Natural killer cell treated with Interleukin-12 subunit alpha and Interleukin-12 subunit beta and Interleukin-15 and Interleukin-18, amount 100 ng/mL, for 72 hours (primary cell): ENCODE measurements at regions not wholly inside any gene's neighbourhood (a gene's known extent, or its start where the extent isn't known, plus 50 kb on each side); places are given as distances from the start of the nearest gene placed in this dataset.

Experiments used
- ATAC-seq, 2 donors: fragments of 150-1000 bp; cut with Tn5 transposase in 1 of 2; sonication (Bioruptor Pico), chemical (Tn5 transposase) in 1 of 2; 2 replicates each; pipeline ENCODE4 v1.10.0; 2021
- DNase-seq: peaks from one replicate; pipeline ENCODE4 v3.0.0; 2022; ENCODE audit warnings: low spot score
- H3K27ac Mint-ChIP-seq, 2 donors: 1 replicate in 1 of 2; 2 replicates in 1 of 2; pipeline ENCODE4 v1.8.0; 2022; ENCODE audit warnings: mixed read lengths in 2 of 2, mild to moderate bottlenecking in 1 of 2, moderate library complexity in 1 of 2
- H3K27me3 Mint-ChIP-seq, 2 donors: 1 replicate in 1 of 2; 2 replicates in 1 of 2; pipeline ENCODE4 v1.8.0; 2022; ENCODE audit warnings: mixed read lengths in 2 of 2
- H3K36me3 Mint-ChIP-seq: one replicate; pipeline ENCODE4 v1.8.0; 2022; ENCODE audit warnings: mixed read lengths
- H3K4me1 Mint-ChIP-seq, 2 donors: 1 replicate in 1 of 2; 2 replicates in 1 of 2; pipeline ENCODE4 v1.8.0; 2022; ENCODE audit warnings: low read depth in 2 of 2, mixed read lengths in 2 of 2, mild to moderate bottlenecking in 1 of 2
- H3K4me3 Mint-ChIP-seq: one replicate; pipeline ENCODE4 v1.8.0; 2022; ENCODE audit warnings: mixed read lengths
- H3K9me3 Mint-ChIP-seq: 2 replicates; pipeline ENCODE4 v1.8.0; 2022; ENCODE audit warnings: mixed read lengths

DNA sequence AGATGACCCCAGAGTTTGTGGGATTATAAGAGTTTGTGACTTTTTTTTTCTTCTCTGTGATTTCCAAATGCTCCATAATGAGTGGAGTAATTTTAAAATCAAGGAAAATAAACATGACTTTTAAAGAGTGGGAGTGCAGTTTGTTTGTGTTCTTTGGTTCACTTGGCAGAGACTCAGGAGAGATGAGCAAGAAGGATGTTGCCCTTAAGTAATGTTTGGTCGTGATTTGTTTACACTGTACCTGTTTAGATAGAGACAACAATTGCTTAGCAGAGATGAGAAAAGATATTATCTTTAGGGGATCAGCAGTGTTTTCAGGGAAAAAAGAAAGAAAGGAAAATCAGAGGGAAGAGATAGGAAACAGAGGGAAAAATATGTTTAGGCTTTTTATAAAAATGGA, 170.8 kb downstream of the ADSS2 start:
- ATAC-seq = no peak
- DNase-seq = no peak
- Mint-ChIP-seq H3K27ac (no peak overlapping the region), H3K4me3 (no peak overlapping the region), H3K4me1 (peaks cover 0 to 10% of the 10 kb centered on the region in 2 donors), H3K9me3 (no peaks in the 10 kb centered on the region), H3K27me3 (peaks cover 0 to 2% of the 10 kb centered on the region in 2 donors), H3K36me3 (no peaks in the 10 kb centered on the region)

DNA sequence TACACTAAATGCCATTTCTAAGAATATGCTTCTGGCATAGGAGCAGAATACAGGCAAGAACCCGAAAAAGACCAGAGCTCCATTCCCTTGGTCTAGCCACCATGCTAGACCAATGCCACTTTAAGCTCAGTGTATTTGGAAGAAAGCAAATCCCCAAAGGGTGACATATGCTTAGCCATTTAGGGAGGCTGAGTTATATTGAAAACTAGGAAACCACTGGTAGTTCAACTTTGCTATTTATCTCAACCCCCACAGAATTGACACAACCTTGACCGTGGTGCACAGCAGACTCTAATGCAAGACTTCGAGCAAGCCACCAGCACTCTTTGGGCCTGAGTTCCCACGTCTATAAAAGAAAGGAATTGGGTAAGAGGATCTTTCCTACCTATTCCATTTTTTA, 167.9 kb downstream of the ADSS2 start:
- ATAC-seq = no peak
- peaks cover 0 to 4% of the 10 kb centered on the region in 2 donors for H3K4me1 Mint-ChIP-seq
- peaks cover 3% of the 10 kb centered on the region for H3K36me3 Mint-ChIP-seq
- no peak overlapping the region for H3K4me3 Mint-ChIP-seq
- no peak for DNase-seq
- H3K27me3 Mint-ChIP-seq = no peaks in the 10 kb centered on the region
- no peak overlapping the region for H3K27ac Mint-ChIP-seq
- no peaks in the 10 kb centered on the region for H3K9me3 Mint-ChIP-seq

DNA sequence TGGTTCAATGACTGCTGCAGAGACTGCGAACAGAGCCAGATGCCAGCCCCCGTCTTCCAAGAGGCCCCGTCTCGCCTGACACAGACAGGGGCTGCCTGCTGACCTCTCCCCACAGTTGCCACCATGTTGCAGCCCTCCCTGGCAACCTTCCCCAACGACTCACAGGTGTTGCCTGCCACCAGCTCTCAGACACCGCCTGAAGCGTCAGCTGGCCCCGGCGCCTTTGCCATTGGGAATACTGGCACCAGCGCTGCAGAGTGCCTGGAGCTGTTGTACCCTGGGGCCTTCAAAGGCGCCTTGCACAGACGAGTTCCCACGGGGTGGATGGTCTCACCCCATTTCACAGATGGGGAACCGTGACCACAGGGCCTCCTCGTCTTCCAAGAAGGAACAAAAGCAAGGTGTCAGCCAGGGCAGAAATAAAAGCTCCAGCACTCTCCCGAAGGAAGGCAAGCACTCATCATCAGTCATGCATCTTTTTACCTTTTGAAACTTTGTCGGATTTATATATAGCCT, 167.0 kb downstream of the ADSS2 start:
- H3K27me3 Mint-ChIP-seq = no peaks in the 10 kb centered on the region
- DNase-seq (no peak), ATAC-seq (no peak)
- no peak overlapping the region for H3K4me3 Mint-ChIP-seq
- no peak overlapping the region for H3K27ac Mint-ChIP-seq
- H3K4me1 Mint-ChIP-seq = peaks cover 0 to 8% of the 10 kb centered on the region in 2 donors
- peaks cover 4% of the 10 kb centered on the region for H3K36me3 Mint-ChIP-seq
- H3K9me3 Mint-ChIP-seq = no peaks in the 10 kb centered on the region

GRCh38 chr1:244286341-244286740, 165.4 kb downstream of the ADSS2 start:
- Mint-ChIP-seq H3K4me1 (peaks cover 4 to 12% of the 10 kb centered on the region in 2 donors), H3K36me3 (peaks cover 4% of the 10 kb centered on the region), H3K4me3 (no peak overlapping the region), H3K27ac (no peak overlapping the region), H3K9me3 (no peaks in the 10 kb centered on the region), H3K27me3 (no peaks in the 10 kb centered on the region)
- ATAC-seq (no peak), DNase-seq (no peak)

DNA sequence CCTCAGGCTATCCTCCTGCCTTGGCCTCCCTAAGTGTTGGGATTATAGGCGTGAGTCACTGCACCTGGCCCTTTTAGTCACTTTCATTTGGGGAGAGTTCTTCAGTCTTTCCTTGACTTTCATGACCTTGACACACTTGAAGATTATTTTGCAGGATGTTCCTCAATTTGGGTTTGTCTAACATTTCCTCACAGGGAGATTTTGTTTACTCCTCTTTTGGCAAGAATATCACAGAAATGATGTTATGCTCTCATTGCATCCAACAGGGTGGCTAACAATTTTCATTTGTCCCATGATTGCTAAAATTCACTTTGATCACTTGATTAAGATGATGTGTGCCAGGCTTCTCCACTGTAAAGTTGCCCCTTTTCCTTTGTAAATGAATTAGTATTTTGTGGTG, 164.0 kb downstream of the ADSS2 start:
- DNase-seq (no peak), ATAC-seq (no peak)
- peaks cover 4% of the 10 kb centered on the region for H3K36me3 Mint-ChIP-seq
- H3K27ac Mint-ChIP-seq = no peak overlapping the region
- no peak overlapping the region for H3K4me3 Mint-ChIP-seq
- H3K27me3 Mint-ChIP-seq = no peaks in the 10 kb centered on the region
- no peaks in the 10 kb centered on the region for H3K9me3 Mint-ChIP-seq
- H3K4me1 Mint-ChIP-seq = peaks cover 6 to 25% of the 10 kb centered on the region in 2 donors

GRCh38 chr1:244288663-244289062, 163.0 kb downstream of the ADSS2 start:
- H3K9me3 Mint-ChIP-seq = no peaks in the 10 kb centered on the region
- no peak overlapping the region for H3K27ac Mint-ChIP-seq
- H3K4me3 Mint-ChIP-seq = no peak overlapping the region
- no peaks in the 10 kb centered on the region for H3K27me3 Mint-ChIP-seq
- peaks cover 4% of the 10 kb centered on the region for H3K36me3 Mint-ChIP-seq
- ATAC-seq (no peak), DNase-seq (no peak)
- peaks cover 6 to 25% of the 10 kb centered on the region in 2 donors for H3K4me1 Mint-ChIP-seq

- Mint-ChIP-seq H3K27ac (no peak overlapping the region), H3K27me3 (no peaks in the 10 kb centered on the region), H3K4me3 (no peak overlapping the region), H3K9me3 (no peaks in the 10 kb centered on the region), H3K36me3 (peaks cover 4% of the 10 kb centered on the region), H3K4me1 (peaks cover 6 to 30% of the 10 kb centered on the region in 2 donors)
- DNase-seq (no peak), ATAC-seq (no peak)
Measured at GRCh38 chr1:244289991-244290785, 161.5 kb downstream of the ADSS2 start.

DNA sequence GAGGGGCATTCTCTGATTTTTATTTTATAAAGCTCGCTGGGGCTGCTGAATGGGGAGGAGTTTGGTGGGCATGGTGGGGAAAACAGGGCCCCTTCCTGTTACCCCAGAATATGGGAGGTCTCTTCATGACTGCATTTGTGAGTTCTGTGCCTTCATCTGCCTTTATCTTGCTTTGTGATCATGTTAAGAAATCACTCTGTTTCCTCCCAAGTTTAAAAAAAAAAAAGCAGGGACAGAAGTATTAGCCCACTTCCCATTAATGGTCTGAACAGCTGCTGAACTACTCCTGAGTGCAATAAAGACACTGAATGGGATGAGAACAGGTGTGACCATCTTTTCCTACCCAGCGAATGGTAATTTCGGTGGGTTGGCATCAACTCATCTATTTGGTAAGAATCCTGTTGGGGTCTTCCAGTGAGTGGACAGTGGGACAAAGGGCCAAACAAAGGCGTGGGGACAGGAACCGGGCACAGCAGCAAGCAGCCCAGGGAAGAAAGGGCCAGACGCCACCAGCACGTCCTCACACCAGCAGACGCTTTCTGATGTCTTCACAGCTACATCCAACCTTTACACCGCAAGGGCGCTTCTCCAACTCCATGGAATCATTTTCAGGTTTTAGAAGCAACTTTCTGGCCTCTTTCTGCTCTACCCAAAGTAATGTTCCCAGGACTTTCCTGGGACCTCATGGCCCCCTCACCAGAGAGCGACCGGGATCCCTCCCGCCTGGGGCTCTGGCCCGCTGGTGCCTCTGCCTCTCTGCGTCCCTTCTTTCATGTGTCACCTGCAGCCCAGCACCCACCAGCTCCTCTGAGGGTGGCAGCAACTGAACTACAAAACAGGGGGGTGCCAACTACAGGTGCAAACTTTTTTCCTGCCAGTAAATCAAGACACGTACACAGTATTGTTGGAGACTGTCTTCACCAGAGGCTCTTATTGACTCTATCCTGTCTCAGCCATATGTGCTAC, 160.2 kb downstream of the ADSS2 start:
- Mint-ChIP-seq H3K4me3 (no peak overlapping the region), H3K4me1 (peaks cover 6 to 34% of the 10 kb centered on the region in 2 donors), H3K36me3 (peaks cover 4% of the 10 kb centered on the region), H3K27me3 (no peaks in the 10 kb centered on the region), H3K9me3 (no peaks in the 10 kb centered on the region), H3K27ac (no peak overlapping the region)
- DNase-seq (no peak), ATAC-seq (peak in 1 of 2 donors; percentile 24)

DNA sequence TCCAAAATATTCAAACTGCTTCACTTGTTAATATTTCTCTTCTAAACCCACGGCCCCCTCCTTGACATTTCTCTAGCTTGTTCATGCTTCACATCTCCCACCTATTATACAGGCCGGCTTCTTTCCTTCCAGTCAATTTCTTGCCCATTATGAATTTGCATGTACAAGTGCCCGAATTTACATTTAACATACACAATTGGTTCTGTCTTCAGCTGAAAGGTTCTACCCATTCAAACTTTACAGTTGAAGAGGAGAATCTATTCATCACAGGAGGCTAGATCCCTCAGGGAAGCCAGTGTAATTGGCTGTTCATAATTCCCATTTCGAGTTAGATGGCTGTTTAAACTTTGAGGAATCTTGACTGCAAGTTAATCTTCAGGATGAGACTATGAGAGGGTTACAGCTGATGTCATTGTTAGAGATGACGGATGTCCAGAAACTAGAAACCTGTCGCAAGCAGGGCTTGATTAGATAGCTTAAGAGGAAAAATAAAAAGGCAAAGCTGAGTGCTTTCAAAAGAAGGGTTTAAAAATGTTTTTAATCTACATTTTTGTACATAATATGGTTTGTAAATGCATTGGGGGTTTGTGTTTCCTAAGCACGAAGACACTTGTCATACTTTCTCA, 157.0 kb downstream of the ADSS2 start:
- no peak for DNase-seq
- peaks cover 21 to 50% of the 10 kb centered on the region in 2 donors for H3K4me1 Mint-ChIP-seq
- H3K9me3 Mint-ChIP-seq = no peaks in the 10 kb centered on the region
- H3K4me3 Mint-ChIP-seq = no peak overlapping the region
- no peaks in the 10 kb centered on the region for H3K36me3 Mint-ChIP-seq
- H3K27me3 Mint-ChIP-seq = no peaks in the 10 kb centered on the region
- no peak for ATAC-seq
- H3K27ac Mint-ChIP-seq = peak overlapping the region in 1 of 2 donors; percentile 9

DNA sequence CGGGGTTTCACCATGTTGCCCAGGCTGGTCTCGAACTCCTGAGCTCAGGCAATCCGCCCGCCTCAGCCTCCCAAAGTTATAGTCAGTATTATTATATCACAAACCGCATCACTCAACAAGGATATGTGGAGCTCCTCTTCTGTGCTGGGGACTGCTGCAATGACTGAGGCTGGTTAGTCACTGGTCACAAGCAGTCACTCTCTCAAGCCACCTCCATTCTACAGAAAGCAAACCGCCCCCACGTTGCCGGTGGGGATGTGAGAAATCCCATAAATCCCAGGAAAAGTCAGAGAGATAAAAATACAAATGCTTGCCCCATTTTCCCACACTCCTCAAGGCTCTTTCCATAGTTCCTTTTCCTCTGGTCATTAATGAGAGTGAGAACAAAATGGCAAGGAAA, 155.7 kb downstream of the ADSS2 start:
- peak overlapping the region in 1 of 2 donors; percentile 20 for H3K27ac Mint-ChIP-seq
- ATAC-seq = no peak
- no peaks in the 10 kb centered on the region for H3K27me3 Mint-ChIP-seq
- DNase-seq = no peak
- H3K36me3 Mint-ChIP-seq = no peaks in the 10 kb centered on the region
- no peak overlapping the region for H3K4me3 Mint-ChIP-seq
- peaks cover 18 to 50% of the 10 kb centered on the region in 2 donors for H3K4me1 Mint-ChIP-seq
- H3K9me3 Mint-ChIP-seq = no peaks in the 10 kb centered on the region

GRCh38 chr1:244296447-244296846, 155.3 kb downstream of the ADSS2 start:
- Mint-ChIP-seq H3K4me3 (no peak overlapping the region), H3K4me1 (peaks cover 18 to 45% of the 10 kb centered on the region in 2 donors), H3K9me3 (no peaks in the 10 kb centered on the region), H3K27me3 (no peaks in the 10 kb centered on the region), H3K27ac (peak overlapping the region in 1 of 2 donors; percentile 20), H3K36me3 (no peaks in the 10 kb centered on the region)
- DNase-seq (no peak), ATAC-seq (no peak)

DNA sequence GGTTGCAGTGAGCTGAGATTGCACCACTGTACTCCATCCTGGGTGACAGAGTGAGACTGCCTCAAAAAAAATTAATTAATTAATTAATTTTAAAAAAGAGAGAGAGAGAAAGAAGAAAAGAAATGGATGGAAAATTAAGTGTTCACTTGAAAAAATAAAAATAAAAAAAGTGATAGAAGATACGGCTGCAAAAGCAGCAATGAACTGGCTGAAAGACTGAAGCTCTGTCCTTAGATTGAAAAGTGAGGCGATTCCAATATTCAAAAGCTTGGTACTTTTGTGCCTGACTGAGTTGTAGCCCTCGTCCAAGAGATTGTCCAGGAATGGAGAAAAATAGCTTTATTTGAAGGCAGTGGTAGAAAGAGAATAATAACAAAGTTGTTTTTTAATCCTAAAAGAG, 154.6 kb downstream of the ADSS2 start:
- peak overlapping the region in 1 of 2 donors; percentile 33 for H3K27ac Mint-ChIP-seq
- ATAC-seq (no peak), DNase-seq (no peak)
- no peak overlapping the region for H3K4me3 Mint-ChIP-seq
- no peaks in the 10 kb centered on the region for H3K36me3 Mint-ChIP-seq
- peaks cover 15 to 39% of the 10 kb centered on the region in 2 donors for H3K4me1 Mint-ChIP-seq
- no peaks in the 10 kb centered on the region for H3K27me3 Mint-ChIP-seq
- no peaks in the 10 kb centered on the region for H3K9me3 Mint-ChIP-seq

- Mint-ChIP-seq H3K27ac (peak overlapping the region; percentile 33 to 61), H3K9me3 (no peaks in the 10 kb centered on the region), H3K27me3 (no peaks in the 10 kb centered on the region), H3K4me1 (peaks cover 15 to 34% of the 10 kb centered on the region in 2 donors), H3K4me3 (peak overlapping the region; percentile 15), H3K36me3 (no peaks in the 10 kb centered on the region)
- ATAC-seq (no peak), DNase-seq (no peak)
Measured at GRCh38 chr1:244297616-244298015, 154.1 kb downstream of the ADSS2 start.
